ENCODE measurements at regions not wholly inside any gene's neighbourhood (a gene's known extent, or its start where the extent isn't known, plus 50 kb on each side); places are given as distances from the start of the nearest gene placed in this dataset.

DNA sequence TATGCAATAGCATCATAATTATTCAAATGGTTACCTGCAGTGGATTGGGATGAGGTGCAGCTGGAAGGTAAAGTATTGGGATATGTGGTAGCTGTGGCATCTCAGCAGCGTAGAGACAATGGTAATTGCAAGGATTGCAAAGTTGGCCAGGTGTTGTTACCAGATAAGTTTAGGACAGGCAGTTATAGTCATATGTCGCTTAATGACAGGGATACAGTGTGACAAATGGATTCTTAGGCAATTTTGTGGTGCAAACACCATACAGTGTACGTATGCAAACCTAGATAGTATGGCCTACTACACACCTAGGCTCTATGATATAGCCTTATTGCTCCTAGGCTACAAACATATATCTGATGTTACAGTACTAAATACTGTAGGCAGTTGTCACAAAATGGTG, 163.5 kb upstream of the LYZL2 start:
- no peak for DNase-seq

GRCh38 chr10:30792025-30792424, 162.5 kb upstream of the LYZL2 start:
- no peak for DNase-seq

DNA sequence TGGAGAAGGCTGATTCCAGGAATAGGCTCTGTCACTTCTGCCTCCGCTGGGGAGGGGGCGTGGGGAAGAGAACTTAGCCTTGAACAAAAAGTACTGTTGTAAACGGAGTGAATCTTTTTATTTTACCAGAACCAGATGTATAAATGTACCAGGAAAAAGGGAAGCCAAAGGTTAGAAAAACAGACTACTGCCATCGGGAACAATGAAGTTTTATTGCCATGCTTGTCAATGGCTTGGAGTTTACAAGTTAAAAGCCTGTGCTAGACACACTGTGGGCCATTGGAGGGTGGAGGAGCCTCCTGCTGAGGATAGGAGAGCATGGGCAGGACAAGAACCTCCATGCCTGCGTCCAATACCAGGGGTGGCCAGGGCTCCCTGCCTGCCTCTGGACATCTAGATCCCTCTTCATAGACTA, 161.7 kb upstream of the LYZL2 start:
- no peak for DNase-seq

GRCh38 chr10:30789806-30790205, 160.3 kb upstream of the LYZL2 start:
- no peak for DNase-seq

DNA sequence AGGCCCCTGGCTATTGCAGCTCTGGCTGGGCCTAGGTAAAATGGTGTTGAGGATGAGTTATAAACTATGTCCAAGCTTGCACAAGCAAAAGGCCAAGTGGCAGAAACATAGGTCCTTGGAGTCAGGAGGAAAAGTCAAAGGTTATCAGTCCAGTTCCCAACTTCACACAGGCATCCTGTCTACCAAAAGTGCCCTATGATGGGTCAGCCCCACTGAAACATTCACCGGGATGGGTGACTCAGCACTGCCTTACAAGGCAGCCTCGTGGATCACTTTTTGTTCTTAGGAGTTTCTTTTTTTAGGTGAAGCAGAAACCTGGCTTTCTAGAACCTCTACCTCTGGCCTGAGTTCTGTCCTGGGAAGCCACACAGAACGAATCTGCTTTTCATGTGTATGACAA, 158.8 kb upstream of the LYZL2 start:
- DNase-seq: peak in 1 of 2 donors; percentile 6

- no peak for DNase-seq
These were observed 157.4 kb upstream of the LYZL2 start for GRCh38 chr10:30786906-30787305.

GRCh38 chr10:30786131-30786530, 156.6 kb upstream of the LYZL2 start:
- no peak for DNase-seq

- peak; percentile 6 to 47 for DNase-seq
These were observed 155.5 kb upstream of the LYZL2 start for GRCh38 chr10:30784897-30785605.

- no peak for DNase-seq
These were observed 155.0 kb upstream of the LYZL2 start for GRCh38 chr10:30784524-30784896.

GRCh38 chr10:30783939-30784501, 154.5 kb upstream of the LYZL2 start:
- DNase-seq: peak; percentile 70 to 83

DNA sequence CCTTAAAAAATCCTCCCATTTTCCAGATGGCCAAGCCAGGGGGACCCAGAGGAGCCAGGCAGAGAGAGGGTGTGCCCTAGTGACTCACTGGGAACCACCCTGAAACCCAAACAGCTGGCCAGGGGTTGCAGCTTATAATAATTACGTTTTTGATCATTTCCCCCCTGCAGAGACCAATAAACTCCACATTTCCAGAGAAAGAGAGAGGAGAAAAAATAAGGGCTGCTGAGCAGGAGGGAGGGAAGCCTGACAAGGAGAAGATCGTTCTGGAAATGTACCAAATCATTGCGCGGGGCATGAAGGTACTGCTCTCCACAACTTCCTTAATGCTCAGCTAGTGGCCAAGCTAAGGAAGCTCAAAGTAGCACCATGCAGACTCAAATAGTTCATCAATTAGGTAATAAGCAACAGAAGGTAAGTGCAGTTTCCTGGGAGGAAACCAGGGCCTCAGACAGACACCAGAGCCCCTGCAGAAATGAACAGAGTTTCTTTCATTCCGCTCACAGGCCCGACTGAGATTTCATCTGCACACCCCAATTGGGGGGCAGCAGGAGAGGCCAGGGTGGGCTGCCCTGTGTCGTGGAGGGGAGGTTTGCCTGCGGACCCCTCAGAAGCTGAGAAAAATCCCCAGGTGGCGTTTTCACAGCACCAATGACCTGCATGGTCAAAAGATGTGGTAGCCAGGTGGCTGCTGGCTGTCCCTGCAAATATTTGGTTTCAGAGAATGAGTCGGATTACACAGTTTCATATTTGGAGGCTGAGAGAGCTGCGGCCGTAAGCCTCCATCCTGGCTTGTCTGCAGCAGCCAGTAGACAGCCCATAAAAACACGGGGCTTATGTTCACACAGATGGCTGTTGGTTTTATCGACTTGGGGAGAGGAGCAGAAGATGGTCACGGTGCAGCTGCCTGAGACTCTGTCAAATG, 153.2 kb upstream of the LYZL2 start:
- DNase-seq: peak in 1 of 2 donors; percentile 19

- DNase-seq: no peak
These were observed 152.6 kb upstream of the LYZL2 start for GRCh38 chr10:30782157-30782536.

DNA sequence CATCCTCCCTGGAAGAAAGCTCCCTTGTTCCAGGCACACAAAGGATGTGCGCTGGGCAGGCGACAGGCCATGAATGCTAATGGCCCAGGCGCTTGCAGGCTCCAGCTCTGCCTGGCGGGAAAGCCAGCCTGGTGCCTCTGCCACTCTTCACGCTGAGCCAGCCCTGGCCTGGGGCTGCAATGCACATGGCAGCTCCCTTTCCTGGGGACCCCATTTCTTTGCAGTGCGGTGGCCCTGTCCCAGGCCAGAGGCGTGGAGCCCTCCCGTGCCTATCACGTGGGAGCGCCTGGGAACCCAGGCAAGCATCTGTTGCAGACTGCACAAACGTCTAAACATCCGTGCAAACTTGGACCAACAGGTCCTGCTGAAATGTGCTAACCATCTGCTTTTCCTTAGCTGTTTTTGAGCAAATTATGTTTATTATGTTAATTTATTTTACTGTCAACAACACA, 152.1 kb upstream of the LYZL2 start:
- DNase-seq: no peak

- no peak for DNase-seq
These were observed 149.2 kb upstream of the LYZL2 start for GRCh38 chr10:30778769-30779168.

GRCh38 chr10:30775779-30776591, 146.4 kb upstream of the LYZL2 start:
- no peak for DNase-seq

DNA sequence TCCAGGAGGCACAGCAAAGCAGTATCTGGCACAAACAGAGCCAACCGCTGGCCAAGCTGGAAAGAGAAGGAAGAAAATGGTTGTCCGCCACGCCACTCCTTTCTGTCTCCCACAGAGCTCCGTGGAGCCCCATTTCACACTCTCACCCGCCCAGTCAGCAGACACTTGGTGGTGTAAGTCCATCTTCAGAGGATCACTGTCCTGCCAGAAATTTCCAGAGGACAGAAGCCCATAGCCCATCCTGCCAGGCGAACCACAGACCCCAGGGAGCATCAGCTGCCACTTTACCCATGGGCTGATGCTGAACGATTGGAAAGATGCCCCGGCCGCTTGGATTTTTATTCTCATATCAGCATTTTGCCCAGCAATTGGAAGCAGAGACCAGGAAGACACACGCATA, 144.7 kb upstream of the LYZL2 start:
- no peak for DNase-seq

DNA sequence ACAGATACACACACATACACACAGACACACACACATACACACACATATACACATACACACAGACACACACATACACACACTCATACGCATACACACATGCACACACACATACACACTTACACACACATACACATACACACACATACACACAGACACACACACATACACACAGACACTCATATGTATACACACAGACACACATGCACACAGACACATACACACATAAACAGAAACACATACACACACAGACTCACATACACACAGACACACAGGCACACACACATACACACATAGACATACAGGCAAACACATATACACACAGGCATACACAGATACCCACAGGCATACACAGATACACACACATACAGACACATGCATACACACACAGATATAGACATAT, 143.9 kb upstream of the LYZL2 start:
- no peak for DNase-seq

DNA sequence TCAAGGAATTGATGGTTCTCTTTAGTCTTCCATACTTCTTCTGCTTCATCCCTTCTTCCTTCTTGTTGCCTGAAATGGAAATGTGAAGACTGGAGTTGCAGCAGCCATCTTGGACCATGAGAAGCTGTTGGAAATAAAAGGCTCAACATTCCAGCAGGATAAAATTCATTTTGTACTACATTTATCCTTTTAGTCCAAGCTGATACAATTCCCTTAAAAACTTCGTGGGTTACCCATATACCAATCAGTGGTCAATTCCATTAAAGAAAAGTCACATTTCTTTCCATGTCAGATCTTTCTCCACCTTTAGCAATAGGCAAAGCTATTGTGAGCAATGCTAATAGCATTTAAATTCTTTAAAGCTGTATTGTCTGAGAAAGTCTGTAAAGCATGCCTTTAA, 141.3 kb upstream of the LYZL2 start:
- no peak for DNase-seq

DNA sequence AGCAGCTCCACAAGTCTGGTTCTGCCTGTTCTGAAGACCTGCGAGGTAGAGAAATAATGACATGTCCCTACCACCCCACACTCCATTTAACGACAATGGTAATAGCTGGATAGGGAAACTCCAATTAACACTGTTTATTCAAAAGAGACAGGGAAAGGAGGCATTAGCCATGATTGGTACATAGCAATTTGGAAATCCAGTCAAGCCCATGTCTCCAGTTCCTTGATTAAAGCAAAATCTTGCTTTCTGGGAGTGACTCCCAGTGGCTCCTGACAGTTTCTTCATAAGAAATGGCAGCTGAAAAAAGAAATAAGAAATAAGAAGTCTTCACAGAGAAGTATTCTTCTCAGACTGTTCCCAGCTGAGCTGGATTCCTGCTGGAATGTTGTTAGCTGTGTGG, 140.7 kb upstream of the LYZL2 start:
- no peak for DNase-seq

DNA sequence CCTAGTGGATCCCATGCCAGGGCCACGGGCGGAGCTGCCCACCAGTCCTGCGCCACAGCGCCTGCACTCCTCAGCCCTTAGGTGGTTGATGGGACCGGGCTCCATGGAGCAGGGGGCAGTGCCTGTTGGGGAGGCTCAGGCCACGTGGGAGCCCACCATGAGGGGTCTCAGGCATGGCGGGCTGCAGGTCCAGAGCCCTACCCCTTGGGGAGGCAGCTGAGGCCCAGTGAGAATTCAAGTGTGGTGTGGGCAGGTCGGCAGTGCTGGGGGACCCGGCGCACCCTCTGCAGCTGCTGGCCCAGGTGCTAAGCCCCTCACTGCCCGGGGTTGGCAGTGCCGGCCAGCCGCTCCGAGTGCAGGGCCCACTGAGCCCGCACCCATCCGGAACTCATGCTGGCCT, 139.8 kb upstream of the LYZL2 start:
- no peak for DNase-seq

- DNase-seq: no peak
These were observed 136.1 kb upstream of the LYZL2 start for GRCh38 chr10:30765616-30766015.

DNA sequence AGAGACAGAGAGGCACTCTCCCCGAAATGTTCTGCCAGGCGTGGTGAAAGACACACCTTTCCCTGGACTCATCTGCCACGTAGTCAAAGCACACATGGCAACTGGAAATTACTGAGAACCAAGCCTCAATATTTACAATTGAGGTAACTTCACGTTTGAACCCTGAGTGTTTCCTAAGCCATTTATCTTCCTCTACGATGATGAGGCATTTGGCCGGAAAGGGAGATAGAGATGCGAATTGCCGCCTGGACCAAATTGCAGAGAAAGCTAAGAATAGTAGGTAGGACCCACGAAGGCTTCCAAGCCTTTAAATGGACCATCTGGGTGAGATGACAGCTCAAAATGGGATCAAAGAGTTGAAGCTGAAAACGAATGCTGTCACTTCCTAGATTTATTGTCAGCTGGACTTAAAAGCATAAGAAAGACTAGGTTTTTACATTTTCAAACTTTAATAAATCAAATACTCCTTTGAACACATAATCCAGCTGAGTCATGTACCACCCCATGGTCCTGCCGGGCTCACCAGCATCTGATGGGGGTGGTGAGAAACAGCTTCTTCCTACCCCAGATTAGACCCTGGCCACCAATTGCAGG, 135.6 kb upstream of the LYZL2 start:
- DNase-seq: no peak

DNA sequence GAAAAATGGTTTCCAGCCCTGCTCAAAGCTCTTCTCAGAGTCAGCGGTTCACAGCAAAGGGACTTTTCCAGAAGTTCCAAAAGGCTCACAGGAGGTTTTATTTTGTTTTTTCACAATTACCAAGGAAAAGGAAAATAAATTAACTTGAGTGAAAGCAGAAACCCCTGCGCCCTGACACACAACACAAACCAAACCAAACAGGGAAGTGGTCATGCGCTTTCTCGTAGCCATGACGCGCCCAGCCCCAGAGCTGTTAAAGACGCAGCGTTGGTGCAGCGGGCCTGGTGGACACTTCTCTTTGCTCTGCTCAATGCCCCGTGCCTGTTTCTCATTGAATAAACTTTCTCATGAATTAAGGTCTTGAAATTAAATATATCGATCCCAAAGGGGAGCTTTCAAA, 134.4 kb upstream of the LYZL2 start:
- peak in 1 of 2 donors; percentile 12 for DNase-seq
